ENCODE measurements at regions not wholly inside any gene's neighbourhood (a gene's known extent, or its start where the extent isn't known, plus 50 kb on each side); places are given as distances from the start of the nearest gene placed in this dataset.

GRCh38 chr4:27267339-27267969 is 406.8 kb downstream of the STIM2 start:
- intact Hi-C loops (cut with DNase I), result no loop called here
- 63 to 66% methylated on average over 7 of the region's 7 CpGs for WGBS, 2 donors

GRCh38 chr4:27267970-27268355 is 407.3 kb downstream of the STIM2 start:
- WGBS, 2 donors, result 67 to 82% methylated on average over 4 of the region's 4 CpGs

More at GRCh38 chr4:27267339-27267969, 406.8 kb downstream of the STIM2 start:
- Histone ChIP-seq H3K27ac (no peak overlapping the region), H3K4me3 (no peak overlapping the region), H3K4me1 (no peaks in the 10 kb centered on the region), H3K36me3 (no peaks in the 10 kb centered on the region), H3K27me3 (no peaks in the 10 kb centered on the region), H3K9me3 (no peaks in the 10 kb centered on the region)
- no peak for TF ChIP-seq POLR2A (IDR thresholded peaks at IDR 0.05)
- no peak for TF ChIP-seq CTCF (IDR thresholded peaks at IDR 0.05)
- DNase-seq, result no peak

GRCh38 chr4:27270435-27270834 is 409.8 kb downstream of the STIM2 start:
- 36 to 50% methylated on average over 1 of the region's 1 CpG for WGBS, 2 donors
- H3K4me1 ChIP-seq, result no peaks in the 10 kb centered on the region
- H3K36me3 ChIP-seq, result no peaks in the 10 kb centered on the region
- no peak overlapping the region for H3K4me3 ChIP-seq
- no peaks in the 10 kb centered on the region for H3K9me3 ChIP-seq
- intact Hi-C loops (cut with DNase I), result no loop called here
- H3K27me3 ChIP-seq, result no peaks in the 10 kb centered on the region
- DNase-seq, result no peak
- H3K27ac ChIP-seq, result no peak overlapping the region
- TF ChIP-seq CTCF (IDR thresholded peaks at IDR 0.05), result no peak
- no peak for TF ChIP-seq POLR2A (IDR thresholded peaks at IDR 0.05)

More at GRCh38 chr4:27267970-27268355, 407.3 kb downstream of the STIM2 start:
- TF ChIP-seq CTCF (IDR thresholded peaks at IDR 0.05) (no peak), POLR2A (IDR thresholded peaks at IDR 0.05) (no peak)
- intact Hi-C loops (cut with DNase I), result no loop called here
- H3K27ac ChIP-seq, result no peak overlapping the region
- H3K4me3 ChIP-seq, result no peak overlapping the region
- no peaks in the 10 kb centered on the region for H3K4me1 ChIP-seq
- H3K27me3 ChIP-seq, result no peaks in the 10 kb centered on the region
- H3K9me3 ChIP-seq, result no peaks in the 10 kb centered on the region
- no peak for DNase-seq
- H3K36me3 ChIP-seq, result no peaks in the 10 kb centered on the region

- no peak for DNase-seq
- TF ChIP-seq CTCF (IDR thresholded peaks at IDR 0.05) (no peak), POLR2A (IDR thresholded peaks at IDR 0.05) (no peak)
- intact Hi-C loops (cut with DNase I), result no loop called here
- H3K4me1 ChIP-seq, result no peaks in the 10 kb centered on the region
- no peaks in the 10 kb centered on the region for H3K9me3 ChIP-seq
- 56 to 65% methylated on average over 4 of the region's 4 CpGs for whole genome bisulfite sequencing, 2 donors
- H3K27ac ChIP-seq, result no peak overlapping the region
- no peaks in the 10 kb centered on the region for H3K36me3 ChIP-seq
- no peaks in the 10 kb centered on the region for H3K27me3 ChIP-seq
- no peak overlapping the region for H3K4me3 ChIP-seq
These were observed 410.9 kb downstream of the STIM2 start for GRCh38 chr4:27271555-27271954.

GRCh38 chr4:27272217-27272616 is 411.6 kb downstream of the STIM2 start:
- Histone ChIP-seq H3K27me3 (no peaks in the 10 kb centered on the region), H3K4me1 (no peaks in the 10 kb centered on the region), H3K36me3 (no peaks in the 10 kb centered on the region), H3K4me3 (no peak overlapping the region), H3K9me3 (no peaks in the 10 kb centered on the region), H3K27ac (no peak overlapping the region)
- DNase-seq, result no peak
- intact Hi-C loops (cut with DNase I), result no loop called here
- 0 to 4% methylated on average over 1 of the region's 1 CpG for WGBS, 2 donors
- TF ChIP-seq POLR2A (IDR thresholded peaks at IDR 0.05) (no peak), CTCF (IDR thresholded peaks at IDR 0.05) (no peak)
